Left lobe of liver (tissue), 2 donors: ENCODE measurements at regions not wholly inside any gene's neighbourhood (a gene's known extent, or its start where the extent isn't known, plus 50 kb on each side); places are given as distances from the start of the nearest gene placed in this dataset.

Experiments used
- ATAC-seq: fragments of 200-7000 bp; cut with Tn5 transposase; one replicate; pipeline ENCODE4 v1.9.1; 2020; ENCODE audit warnings: mild to moderate bottlenecking, moderate library complexity
- DNase-seq: peaks from one replicate; pipeline ENCODE4 v3.0.0-alpha.2; 2020; ENCODE audit warnings: low spot score
- donor health status: DM: no; HTN: no; CAD: no; lungs with moderate emphysema.
- donor health status: DM: no; HTN: yes; CAD: no.

GRCh38 chr17:49918591-49918990 lies 50.4 kb upstream of the DLX4 start:
- ATAC-seq (no peak), DNase-seq (no peak)
